CD14-positive monocyte (primary cell): ENCODE measurements at regions not wholly inside any gene's neighbourhood (a gene's known extent, or its start where the extent isn't known, plus 50 kb on each side); places are given as distances from the start of the nearest gene placed in this dataset.

ENCODE experiments used
- DNase-seq, 3 donors: peaks; one replicate each; pipeline ENCODE4 v3.0.0-alpha.2; 2011 to 2022
- H2AFZ ChIP-seq: 2 replicates; pipeline ENCODE4 v1.6.0; 2012; ENCODE audit warnings: mild to moderate bottlenecking, low read depth, low read length, inconsistent platforms; ENCODE audit not compliant: insufficient read depth, poor library complexity, severe bottlenecking
- H3K27ac ChIP-seq, 2 donors: 1 replicate in 1 of 2; 2 replicates in 1 of 2; pipeline ENCODE4 v1.5.1; 2012 to 2013; ENCODE audit warnings: low read length in 2 of 2, control low read depth in 1 of 2, inconsistent platforms in 1 of 2, low read depth in 1 of 2, mild to moderate bottlenecking in 1 of 2
- H3K27me3 ChIP-seq, 2 donors: one replicate each; pipeline versions ENCODE4 v1.6.0 to v1.6.1; 2011 to 2013; ENCODE audit warnings: low read length in 2 of 2; ENCODE audit not compliant: control insufficient read depth in 2 of 2, insufficient read depth in 2 of 2
- H3K36me3 ChIP-seq, 2 donors: replicated peaks in 1 of 2; 1 replicate in 1 of 2; 2 replicates in 1 of 2; pipeline versions ENCODE4 v1.5.1 to v1.6.1; 2012 to 2013; ENCODE audit warnings: low read length in 2 of 2, control low read depth in 1 of 2, inconsistent platforms in 1 of 2, mild to moderate bottlenecking in 1 of 2; ENCODE audit not compliant: insufficient read depth in 2 of 2, control insufficient read depth in 1 of 2
- H3K4me1 ChIP-seq, 2 donors: 1 replicate in 1 of 2; 2 replicates in 1 of 2; pipeline versions ENCODE4 v1.5.1 to v1.6.1; 2012 to 2013; ENCODE audit warnings: low read length in 2 of 2, control low read depth in 1 of 2, inconsistent platforms in 1 of 2, mild to moderate bottlenecking in 1 of 2, moderate library complexity in 1 of 2; ENCODE audit not compliant: insufficient read depth in 2 of 2, control insufficient read depth in 1 of 2
- H3K4me2 ChIP-seq: replicated peaks from 2 replicates; pipeline ENCODE3; 2012; ENCODE audit warnings: low read length, moderate library complexity, mild to moderate bottlenecking; ENCODE audit not compliant: poor library complexity, severe bottlenecking; ENCODE audit errors: extremely low read depth
- H3K4me3 ChIP-seq, 3 experiments: fragments of 200-600 bp in 1 of 3; sonication (generic) in 1 of 3; replicated peaks in 1 of 3; 1 replicate in 2 of 3; 2 replicates in 1 of 3; pipeline ENCODE4 v1.5.1; 2011 to 2013; ENCODE audit warnings: low read length in 3 of 3, mild to moderate bottlenecking in 3 of 3, control low read depth in 2 of 3, low read depth in 2 of 3, inconsistent platforms in 1 of 3, moderate library complexity in 1 of 3
- H3K79me2 ChIP-seq: 2 replicates; pipeline ENCODE4 v1.6.0; 2012; ENCODE audit warnings: mild to moderate bottlenecking, control low read depth, inconsistent platforms, low read length, moderate library complexity; ENCODE audit not compliant: insufficient read depth
- H3K9ac ChIP-seq: 2 replicates; pipeline ENCODE4 v1.6.0; 2017; ENCODE audit warnings: low read length, mild to moderate bottlenecking; ENCODE audit not compliant: insufficient read depth, poor library complexity, severe bottlenecking
- H3K9me3 ChIP-seq, 2 donors: replicated peaks in 1 of 2; 1 replicate in 1 of 2; 2 replicates in 1 of 2; pipeline versions ENCODE4 v1.5.1 to v1.6.1; 2012 to 2013; ENCODE audit warnings: low read length in 2 of 2, control low read depth in 1 of 2; ENCODE audit not compliant: control insufficient read depth in 1 of 2, insufficient read depth in 1 of 2
- H4K20me1 ChIP-seq: 2 replicates; pipeline ENCODE4 v1.6.0; 2012; ENCODE audit warnings: mild to moderate bottlenecking, low read length, control low read depth, moderate library complexity; ENCODE audit not compliant: insufficient read depth
- H3K27ac Mint-ChIP-seq, 7 donors: one replicate each; pipeline ENCODE4 v1.8.0; 2020; ENCODE audit warnings: mild to moderate bottlenecking in 7 of 7, mixed read lengths in 7 of 7, moderate library complexity in 6 of 7, inconsistent platforms in 2 of 7
- H3K27me3 Mint-ChIP-seq, 3 donors: one replicate each; pipeline ENCODE4 v1.8.0; 2021 to 2022; ENCODE audit warnings: low read depth in 3 of 3, mild to moderate bottlenecking in 3 of 3, mixed read lengths in 3 of 3, moderate library complexity in 3 of 3, inconsistent platforms in 1 of 3
- H3K36me3 Mint-ChIP-seq, 2 donors: one replicate each; pipeline ENCODE4 v1.8.0; 2020; ENCODE audit warnings: mixed read lengths in 2 of 2, inconsistent platforms in 1 of 2, mild to moderate bottlenecking in 1 of 2
- H3K4me1 Mint-ChIP-seq: one replicate; pipeline ENCODE4 v1.8.0; 2020; ENCODE audit warnings: mild to moderate bottlenecking, mixed read lengths
- H3K4me3 Mint-ChIP-seq, 2 donors: one replicate each; pipeline ENCODE4 v1.8.0; 2020; ENCODE audit warnings: mild to moderate bottlenecking in 2 of 2, mixed read lengths in 2 of 2, moderate library complexity in 1 of 2
- H3K9me3 Mint-ChIP-seq, 7 donors: one replicate each; pipeline ENCODE4 v1.8.0; 2020 to 2022; ENCODE audit warnings: mixed read lengths in 7 of 7, mild to moderate bottlenecking in 6 of 7, moderate library complexity in 6 of 7, inconsistent platforms in 2 of 7
- CTCF ChIP-seq: fragments of 200-600 bp; IDR thresholded peaks from one replicate; pipeline ENCODE4 v1.8.0; 2022; ENCODE audit warnings: antibody characterized with exemption, mild to moderate bottlenecking
- WGBS: methylation state at CpG from one replicate; pipeline ENCODE4 v1.1.5; 2013; ENCODE audit warnings: missing lambda C conversion rate; ENCODE audit not compliant: insufficient coverage; 5-methylcytosine and 5-hydroxymethylcytosine counted together
- intact Hi-C, 2 donors: fragments of 100-400 bp; cut with micrococcal nuclease; formaldehyde crosslinking; loops; one replicate each; pipeline versions ENCODE4 v1.15.0 to v1.15.1; 2023

- Mint-ChIP-seq H3K4me3 (no peak overlapping the region), H3K27ac (no peak overlapping the region), H3K36me3 (no peaks in the 10 kb centered on the region), H3K9me3 (peaks cover 0 to 3% (median 0%) of the 10 kb centered on the region in 7 donors), H3K4me1 (no peaks in the 10 kb centered on the region), H3K27me3 (peaks cover 0 to 4% (median 4%) of the 10 kb centered on the region in 3 donors)
- no peak overlapping the region for H2AFZ ChIP-seq
- no peaks in the 10 kb centered on the region for H3K36me3 ChIP-seq
- H3K9me3 ChIP-seq = no peaks in the 10 kb centered on the region
- 0% methylated on average over 1 of the region's 5 CpGs for WGBS
- no peak overlapping the region for H3K9ac ChIP-seq
- no peak overlapping the region for H3K27ac ChIP-seq
- DNase-seq = peak in 1 of 3 donors; percentile 15
- intact Hi-C loops = no loop called here
- no peak for TF ChIP-seq CTCF
- H3K4me2 ChIP-seq = no peak overlapping the region
- H3K4me1 ChIP-seq = no peaks in the 10 kb centered on the region
- H3K27me3 ChIP-seq = no peaks in the 10 kb centered on the region
- H4K20me1 ChIP-seq = no peaks in the 10 kb centered on the region
- no peak overlapping the region for H3K4me3 ChIP-seq
- H3K79me2 ChIP-seq = no peaks in the 10 kb centered on the region
Observed at GRCh38 chr11:93939084-93939760, 81.9 kb upstream of the HEPHL1 start.

- intact Hi-C loops = no loop called here
- H3K4me1 Mint-ChIP-seq = no peaks in the 10 kb centered on the region
Observed at GRCh38 chr11:93940395-93940794, 80.8 kb upstream of the HEPHL1 start.

More at GRCh38 chr11:93940395-93940794, 80.8 kb upstream of the HEPHL1 start:
- Histone ChIP-seq H4K20me1 (no peaks in the 10 kb centered on the region), H3K9ac (no peak overlapping the region), H3K36me3 (no peaks in the 10 kb centered on the region), H3K9me3 (no peaks in the 10 kb centered on the region), H3K4me2 (no peak overlapping the region), H2AFZ (no peak overlapping the region), H3K27ac (no peak overlapping the region), H3K4me3 (no peak overlapping the region), H3K79me2 (no peaks in the 10 kb centered on the region), H3K27me3 (no peaks in the 10 kb centered on the region), H3K4me1 (no peaks in the 10 kb centered on the region)
- Mint-ChIP-seq H3K9me3 (peaks cover 0 to 3% (median 0%) of the 10 kb centered on the region in 7 donors), H3K36me3 (no peaks in the 10 kb centered on the region), H3K27ac (no peak overlapping the region), H3K4me3 (no peak overlapping the region), H3K27me3 (peaks cover 1 to 4% (median 4%) of the 10 kb centered on the region in 3 donors)
- no peak for TF ChIP-seq CTCF
- WGBS = 100% methylated on average over 1 of the region's 2 CpGs
- no peak for DNase-seq
